ENCODE measurements at regions not wholly inside any gene's neighbourhood (a gene's known extent, or its start where the extent isn't known, plus 50 kb on each side); places are given as distances from the start of the nearest gene placed in this dataset.

DNA sequence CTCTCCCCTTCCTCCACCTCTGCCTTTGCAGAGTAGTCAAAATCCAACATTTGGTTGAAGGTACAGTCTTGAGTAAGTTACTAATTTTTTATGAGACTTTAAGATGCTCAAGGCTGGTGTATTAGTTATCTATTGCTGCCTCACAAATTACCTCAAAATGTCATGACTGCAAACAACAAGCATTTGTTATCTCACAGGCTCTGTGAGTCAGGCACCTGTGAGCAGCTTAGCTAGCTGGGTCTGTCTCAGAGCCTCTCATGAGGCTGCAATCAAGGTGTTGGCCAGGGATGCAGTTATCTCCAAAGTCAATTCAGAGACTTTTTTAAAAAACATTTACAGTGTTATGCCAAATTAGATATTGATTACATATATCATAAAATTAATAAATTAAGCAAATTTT is 371.3 kb upstream of the RGMB start:
- TF ChIP-seq CEBPB (IDR thresholded peaks at IDR 0.05; ENCODE audit: low read depth, low read length) (no peak), EZH2 (IDR thresholded peaks at IDR 0.05; ENCODE audit: low read depth, low read length, severe bottlenecking) (no peak), POLR2A (IDR thresholded peaks at IDR 0.05; ENCODE audit: control extremely low read depth in 1 of 2, low read depth in 2 of 2, low read length in 2 of 2) (no peak), CBX5 (IDR thresholded peaks at IDR 0.05; ENCODE audit: low read depth, low read length) (no peak), SIN3A (conservative IDR thresholded peaks at IDR 0.05 in 1 of 2, IDR thresholded peaks at IDR 0.05 in 1 of 2; ENCODE audit: low read depth in 1 of 2, low read length in 2 of 2) (no peak), YY1 (IDR thresholded peaks at IDR 0.05; ENCODE audit: low read depth, low read length) (no peak), TEAD4 (IDR thresholded peaks at IDR 0.05; ENCODE audit: low read depth, low read length) (no peak), SIX5 (IDR thresholded peaks at IDR 0.05; ENCODE audit: low read depth, low read length) (no peak), HDAC6 (IDR thresholded peaks at IDR 0.05; ENCODE audit: low read depth, low read length) (no peak)
- TF ChIP-seq, protein P1, sequence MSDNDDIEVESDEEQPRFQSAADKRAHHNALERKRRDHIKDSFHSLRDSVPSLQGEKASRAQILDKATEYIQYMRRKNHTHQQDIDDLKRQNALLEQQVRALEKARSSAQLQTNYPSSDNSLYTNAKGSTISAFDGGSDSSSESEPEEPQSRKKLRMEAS (IDR thresholded peaks at IDR 0.05) = no peak

All from H1 (cell line).